Pancreas (tissue), 10 donors: ENCODE measurements at regions not wholly inside any gene's neighbourhood (a gene's known extent, or its start where the extent isn't known, plus 50 kb on each side); places are given as distances from the start of the nearest gene placed in this dataset.

ENCODE experiments used
- ATAC-seq, 4 donors: fragments of 200-7000 bp; cut with Tn5 transposase; one replicate each; pipeline versions ENCODE4 v1.8.0 to v1.9.1; 2020; ENCODE audit warnings: mild to moderate bottlenecking in 4 of 4, moderate library complexity in 4 of 4
- DNase-seq, 6 donors: peaks; one replicate each; pipeline ENCODE4 v3.0.0-alpha.2; 2020
- FAIRE-seq: peaks from 2 replicates; lab custom pipeline; 2012; peaks lifted over from hg19 to GRCh38; lab: Jason Lieb, UNC
- H3K27ac ChIP-seq, 4 donors: fragments of 200-600 bp; sonication (generic); 1 replicate in 3 of 4; 2 replicates in 1 of 4; pipeline versions ENCODE4 v1.5.0 to v1.8.0; 2020
- H3K27me3 ChIP-seq, 4 donors: fragments of 200-600 bp; one replicate each; pipeline ENCODE4 v1.8.0; 2021
- H3K36me3 ChIP-seq, 3 donors: fragments of 200-600 bp; sonication (generic) in 1 of 3; one replicate each; pipeline versions ENCODE4 v1.5.0 to v1.8.0; 2020 to 2021
- H3K4me1 ChIP-seq, 3 donors: fragments of 200-600 bp; one replicate each; pipeline ENCODE4 v1.8.0; 2021
- H3K4me3 ChIP-seq, 4 donors: fragments of 200-600 bp; sonication (generic) in 2 of 4; one replicate each; pipeline versions ENCODE4 v1.5.0 to v1.8.0; 2020 to 2021
- H3K9me3 ChIP-seq, 4 donors: fragments of 200-600 bp; one replicate each; pipeline ENCODE4 v1.8.0; 2021
- CTCF ChIP-seq, 4 donors: fragments of 200-600 bp; sonication (generic) in 3 of 4; IDR thresholded peaks; one replicate each; pipeline versions ENCODE4 v1.5.0 to v1.8.0; 2021; ENCODE audit warnings: antibody characterized with exemption in 4 of 4
- WGBS, 2 donors: extraction: QIAGEN DNeasy Blood & Tissue Kit; methylation state at CpG; one replicate each; pipeline ENCODE4 v1.1.7; 2013; 5-methylcytosine and 5-hydroxymethylcytosine counted together
- intact Hi-C, 3 donors: fragments of 100-400 bp; cut with DNase I; formaldehyde crosslinking; loops; one replicate each; pipeline versions ENCODE4 v1.11.1 to v1.14.2; 2022
- donor health status: healthy with polysubstance abuse.
- donor health status: DM: no; HTN: no; CAD: no; lungs with moderate emphysema.
- donor health status: DM: no; HTN: no; CAD: no.
- donor health status: control.
- donor health status: control.
- donor health status: Bipolar disorder and iron deficiency.
- donor health status: DM: yes; HTN: yes; CAD: no.
- donor health status: DM: no; HTN: no; CAD: no.
- donor health status: DM: no; HTN: no; CAD: no.
- donor health status: DM: yes; HTN: yes; CAD: no.

GRCh38 chr18:78805840-78806239, 173.8 kb upstream of the SALL3 start:
- ATAC-seq = no peak
- intact Hi-C loops = no loop called here
- TF ChIP-seq CTCF (IDR thresholded peaks at IDR 0.05) = no peak
- no peak for FAIRE-seq
- H3K4me3 ChIP-seq = no peak overlapping the region
- H3K9me3 ChIP-seq = no peaks in the 10 kb centered on the region
- no peaks in the 10 kb centered on the region for H3K27me3 ChIP-seq
- 64 to 69% methylated on average over 8 of the region's 8 CpGs for WGBS, 2 donors
- no peaks in the 10 kb centered on the region for H3K36me3 ChIP-seq
- no peak for DNase-seq
- no peaks in the 10 kb centered on the region for H3K4me1 ChIP-seq
- H3K27ac ChIP-seq = no peak overlapping the region

- Histone ChIP-seq H3K27me3 (no peaks in the 10 kb centered on the region), H3K9me3 (no peaks in the 10 kb centered on the region), H3K4me1 (no peaks in the 10 kb centered on the region), H3K4me3 (no peak overlapping the region), H3K36me3 (no peaks in the 10 kb centered on the region), H3K27ac (no peak overlapping the region)
- DNase-seq (peak in 1 of 6 donors; percentile 10), ATAC-seq (no peak), FAIRE-seq (no peak)
- intact Hi-C loops = no loop called here
- WGBS, 2 donors = 69 to 74% methylated on average over 5 of the region's 5 CpGs
- TF ChIP-seq CTCF (IDR thresholded peaks at IDR 0.05) = no peak
These were observed 171.9 kb upstream of the SALL3 start for GRCh38 chr18:78807668-78808067.

GRCh38 chr18:78809845-78810244, 169.8 kb upstream of the SALL3 start:
- H3K4me1 ChIP-seq = no peaks in the 10 kb centered on the region
- DNase-seq (peak in 1 of 6 donors; percentile 30), FAIRE-seq (no peak), ATAC-seq (no peak)
- intact Hi-C loops = no loop called here
- no peaks in the 10 kb centered on the region for H3K36me3 ChIP-seq
- H3K27me3 ChIP-seq = no peaks in the 10 kb centered on the region
- no peak for TF ChIP-seq CTCF (IDR thresholded peaks at IDR 0.05)
- no peaks in the 10 kb centered on the region for H3K9me3 ChIP-seq
- 77 to 87% methylated on average over 13 of the region's 13 CpGs for WGBS, 2 donors
- no peak overlapping the region for H3K27ac ChIP-seq
- no peak overlapping the region for H3K4me3 ChIP-seq

- intact Hi-C loops = no loop called here
- no peaks in the 10 kb centered on the region for H3K4me1 ChIP-seq
- no peak for DNase-seq
- H3K27ac ChIP-seq = no peak overlapping the region
- TF ChIP-seq CTCF (IDR thresholded peaks at IDR 0.05) = no peak
- no peaks in the 10 kb centered on the region for H3K27me3 ChIP-seq
- 84 to 86% methylated on average over 18 of the region's 18 CpGs for WGBS, 2 donors
- no peaks in the 10 kb centered on the region for H3K9me3 ChIP-seq
- no peak overlapping the region for H3K4me3 ChIP-seq
- ATAC-seq = no peak
- FAIRE-seq = no peak
- no peaks in the 10 kb centered on the region for H3K36me3 ChIP-seq
These were observed 168.9 kb upstream of the SALL3 start for GRCh38 chr18:78810706-78811105.

GRCh38 chr18:78812067-78812466, 167.6 kb upstream of the SALL3 start:
- no peak for TF ChIP-seq CTCF (IDR thresholded peaks at IDR 0.05)
- Histone ChIP-seq H3K36me3 (no peaks in the 10 kb centered on the region), H3K27me3 (peaks cover 0 to 3% (median 0%) of the 10 kb centered on the region in 4 donors), H3K4me3 (no peak overlapping the region), H3K9me3 (no peaks in the 10 kb centered on the region), H3K4me1 (no peaks in the 10 kb centered on the region), H3K27ac (no peak overlapping the region)
- DNase-seq (no peak), FAIRE-seq (no peak), ATAC-seq (no peak)
- intact Hi-C loops = no loop called here
- 48 to 57% methylated on average over 9 of the region's 9 CpGs for WGBS, 2 donors
